HCT116 (cell line): ENCODE measurements at regions not wholly inside any gene's neighbourhood (a gene's known extent, or its start where the extent isn't known, plus 50 kb on each side); places are given as distances from the start of the nearest gene placed in this dataset.

Experiments used
- ATAC-seq: fragments of 200-7000 bp; cut with Tn5 transposase; 2 replicates; pipeline ENCODE4 v1.9.1; 2020; ENCODE audit warnings: mild to moderate bottlenecking, moderate library complexity
- BruUV-seq: library from RNA; stranded (reverse); fragments of 400-500 nt; replicated peaks from 2 replicates; lab custom pipeline; 2021; lab: Mats Ljungman, UMichigan
- CTCF ChIA-PET: fragments of 300-600 bp; sonication (Branson Sonifier 250); formaldehyde crosslinking; loops from one replicate; lab custom pipeline; 2021; ENCODE audit warnings: antibody characterized with exemption; lab: Charles Lee
- POLR2A ChIA-PET: fragments of 300-600, 350-600 bp; sonication (Branson Sonifier 250); formaldehyde crosslinking; loops from one replicate; lab custom pipeline; 2021; ENCODE audit warnings: antibody characterized with exemption; lab: Charles Lee
- RAD21 ChIA-PET, 2 experiments: fragments of 300-600 bp; sonication (Branson Sonifier 250); formaldehyde crosslinking; loops; one replicate each; lab custom pipeline; 2023; ENCODE audit warnings: low total read pairs in 2 of 2; ENCODE audit not compliant: uncharacterized antibody in 2 of 2, unreplicated experiment in 2 of 2, low non-redundant PET in 1 of 2; lab: Charles Lee
- DNase-seq: peaks from one replicate; pipeline ENCODE4 v3.0.0-alpha.2; 2010; ENCODE audit warnings: low read depth, low spot score
- H2AFZ ChIP-seq: fragments of 200-600 bp; shearing (Covaris generic), sonication (generic); 2 replicates; pipeline ENCODE4 v1.6.1; 2017; ENCODE audit warnings: low read depth, mixed run types, mixed read lengths, antibody characterized with exemption, low read length; ENCODE audit not compliant: poor library complexity, severe bottlenecking
- H3K27ac ChIP-seq: 2 replicates; pipeline ENCODE4 v1.5.1; 2012; ENCODE audit warnings: low read depth, low read length
- H3K27me3 ChIP-seq: fragments of 200-600 bp; sonication (generic); 2 replicates; pipeline ENCODE4 v1.6.1; 2016; ENCODE audit warnings: mixed run types, low read length, mixed read lengths; ENCODE audit not compliant: insufficient read depth
- H3K36me3 ChIP-seq, 2 experiments: fragments of 200-500 bp in 1 of 2; fragments of 200-600 bp in 1 of 2; sonication (Bioruptor generic) in 1 of 2; sonication (generic) in 1 of 2; 2 replicates each; pipeline versions ENCODE4 v1.5.1 to v1.6.1; 2014 to 2016; ENCODE audit warnings: low read length in 2 of 2, inconsistent platforms in 1 of 2, mixed read lengths in 1 of 2, mixed run types in 1 of 2; ENCODE audit not compliant: insufficient read depth in 2 of 2, control insufficient read depth in 1 of 2
- H3K4me1 ChIP-seq, 2 experiments: fragments of 200-600 bp in 1 of 2; sonication (generic) in 1 of 2; 2 replicates each; pipeline versions ENCODE4 v1.5.1 to v1.6.1; 2012 to 2017; ENCODE audit warnings: low read length in 2 of 2, inconsistent platforms in 1 of 2, mild to moderate bottlenecking in 1 of 2, mixed read lengths in 1 of 2, mixed run types in 1 of 2, moderate library complexity in 1 of 2; ENCODE audit not compliant: insufficient read depth in 2 of 2, control insufficient read depth in 1 of 2
- H3K4me2 ChIP-seq: fragments of 200-600 bp; sonication (generic); 2 replicates; pipeline ENCODE4 v1.6.1; 2017; ENCODE audit warnings: mixed run types, low read length, mixed read lengths
- H3K4me3 ChIP-seq, 2 experiments: fragments of 200-600 bp in 1 of 2; sonication (generic) in 1 of 2; replicated peaks in 1 of 2; 2 replicates each; pipeline ENCODE4 v1.5.1; 2011 to 2016; ENCODE audit warnings: low read length in 2 of 2, control low read depth in 1 of 2, low read depth in 1 of 2, mild to moderate bottlenecking in 1 of 2, mixed read lengths in 1 of 2, mixed run types in 1 of 2
- H3K79me2 ChIP-seq: fragments of 200-600 bp; sonication (generic); 2 replicates; pipeline ENCODE4 v1.6.1; 2017; ENCODE audit warnings: mild to moderate bottlenecking, mixed run types, low read length, moderate library complexity, mixed read lengths; ENCODE audit not compliant: insufficient read depth
- H3K9ac ChIP-seq: fragments of 200-600 bp; sonication (generic); 2 replicates; pipeline ENCODE4 v1.6.1; 2016; ENCODE audit warnings: low read length, mixed read lengths
- H3K9me2 ChIP-seq: fragments of 200-600 bp; sonication (generic), shearing (Covaris generic); 2 replicates; pipeline ENCODE4 v1.6.1; 2017; ENCODE audit warnings: mixed run types, mild to moderate bottlenecking, moderate library complexity; ENCODE audit not compliant: insufficient read depth
- H3K9me3 ChIP-seq, 2 experiments: fragments of 200-500 bp in 1 of 2; fragments of 200-600 bp in 1 of 2; sonication (Bioruptor generic) in 1 of 2; sonication (generic) in 1 of 2; 2 replicates each; pipeline ENCODE4 v1.6.1; 2014 to 2017; ENCODE audit warnings: low read length in 2 of 2, mixed read lengths in 2 of 2, inconsistent platforms in 1 of 2, low read depth in 1 of 2, mild to moderate bottlenecking in 1 of 2, mixed run types in 1 of 2, moderate library complexity in 1 of 2; ENCODE audit not compliant: control insufficient read depth in 1 of 2, insufficient read depth in 1 of 2
- H4K20me1 ChIP-seq: fragments of 200-600 bp; sonication (generic), shearing (Covaris generic); 2 replicates; pipeline ENCODE4 v1.6.1; 2017; ENCODE audit warnings: mixed run types, mild to moderate bottlenecking, moderate library complexity; ENCODE audit not compliant: insufficient read depth
- CBX3 ChIP-seq: IDR thresholded peaks from 2 replicates; pipeline ENCODE4 v1.6.1; 2012; ENCODE audit warnings: low read depth
- CEBPB ChIP-seq: IDR thresholded peaks from 2 replicates; pipeline ENCODE4 v1.6.1; 2012; ENCODE audit warnings: low read depth
- EGR1 ChIP-seq: IDR thresholded peaks from 2 replicates; pipeline ENCODE4 v1.6.1; 2012; ENCODE audit warnings: low read depth
- EZH2 ChIP-seq: fragments of 200-600 bp; sonication (generic); IDR thresholded peaks from 2 replicates; pipeline ENCODE4 v1.6.1; 2017; ENCODE audit warnings: antibody characterized with exemption, mixed run types
- FOSL1 ChIP-seq: IDR thresholded peaks from 2 replicates; pipeline ENCODE4 v1.6.1; 2012; ENCODE audit warnings: low read depth
- POLR2A ChIP-seq: IDR thresholded peaks from 2 replicates; pipeline ENCODE4 v1.7.0; 2011; ENCODE audit warnings: borderline replicate concordance; ENCODE audit not compliant: insufficient read depth, insufficient read length; ENCODE audit errors: extremely low read depth
- RAD21 ChIP-seq: IDR thresholded peaks from 2 replicates; pipeline ENCODE4 v1.6.1; 2012; ENCODE audit warnings: low read depth, mild to moderate bottlenecking
- REST ChIP-seq: IDR thresholded peaks from 2 replicates; pipeline ENCODE4 v1.6.1; 2012; ENCODE audit warnings: low read depth
- SIN3A ChIP-seq: IDR thresholded peaks from 2 replicates; pipeline ENCODE4 v1.6.1; 2012; ENCODE audit warnings: low read depth
- SP1 ChIP-seq: IDR thresholded peaks from 2 replicates; pipeline ENCODE4 v1.6.1; 2012; ENCODE audit warnings: low read depth
- SRF ChIP-seq: IDR thresholded peaks from 2 replicates; pipeline ENCODE4 v1.6.1; 2012; ENCODE audit warnings: low read depth
- TCF7L2 ChIP-seq: IDR thresholded peaks from 2 replicates; pipeline ENCODE4 v1.7.0; 2011; ENCODE audit warnings: borderline replicate concordance, inconsistent platforms; ENCODE audit not compliant: insufficient read depth, insufficient read length; ENCODE audit errors: extremely low read depth
- YY1 ChIP-seq: IDR thresholded peaks from 2 replicates; pipeline ENCODE4 v1.6.1; 2011; ENCODE audit warnings: low read length, low read depth, moderate library complexity, mild to moderate bottlenecking; ENCODE audit not compliant: insufficient replicate concordance; ENCODE audit errors: extremely low read depth
- ZFX ChIP-seq: fragments of 450-650 bp; IDR thresholded peaks from 2 replicates; pipeline ENCODE4 v1.6.1; 2017
- ZNF274 ChIP-seq: fragments of 200-500 bp; sonication (Bioruptor generic); IDR thresholded peaks from 2 replicates; pipeline ENCODE4 v1.6.1; 2014; ENCODE audit warnings: mild to moderate bottlenecking, low read depth, low read length, inconsistent platforms
- intact Hi-C: fragments of 100-400 bp; cut with micrococcal nuclease; formaldehyde crosslinking; loops from 2 replicates; pipeline ENCODE4 v1.10.0; 2022
- TF ChIP-seq, protein P1 (sequence below), 3 experiments: fragments of 200-600 bp in 1 of 3; sonication (generic) in 1 of 3; IDR thresholded peaks in 2 of 3; conservative IDR thresholded peaks in 1 of 3; 2 replicates each; pipeline ENCODE4 v1.5.1; 2012 to 2017; ENCODE audit warnings: low read depth in 2 of 3, low read length in 2 of 3, antibody characterized with exemption in 1 of 3, borderline replicate concordance in 1 of 3, control low read depth in 1 of 3, mild to moderate bottlenecking in 1 of 3, mixed read lengths in 1 of 3, mixed run types in 1 of 3, moderate library complexity in 1 of 3; ENCODE audit not compliant: insufficient read depth in 1 of 3
- TF ChIP-seq, protein P2 (sequence below): IDR thresholded peaks from 2 replicates; pipeline ENCODE4 v1.6.1; 2011; ENCODE audit warnings: mild to moderate bottlenecking, low read length, moderate library complexity; ENCODE audit not compliant: insufficient replicate concordance; ENCODE audit errors: extremely low read depth

DNA sequence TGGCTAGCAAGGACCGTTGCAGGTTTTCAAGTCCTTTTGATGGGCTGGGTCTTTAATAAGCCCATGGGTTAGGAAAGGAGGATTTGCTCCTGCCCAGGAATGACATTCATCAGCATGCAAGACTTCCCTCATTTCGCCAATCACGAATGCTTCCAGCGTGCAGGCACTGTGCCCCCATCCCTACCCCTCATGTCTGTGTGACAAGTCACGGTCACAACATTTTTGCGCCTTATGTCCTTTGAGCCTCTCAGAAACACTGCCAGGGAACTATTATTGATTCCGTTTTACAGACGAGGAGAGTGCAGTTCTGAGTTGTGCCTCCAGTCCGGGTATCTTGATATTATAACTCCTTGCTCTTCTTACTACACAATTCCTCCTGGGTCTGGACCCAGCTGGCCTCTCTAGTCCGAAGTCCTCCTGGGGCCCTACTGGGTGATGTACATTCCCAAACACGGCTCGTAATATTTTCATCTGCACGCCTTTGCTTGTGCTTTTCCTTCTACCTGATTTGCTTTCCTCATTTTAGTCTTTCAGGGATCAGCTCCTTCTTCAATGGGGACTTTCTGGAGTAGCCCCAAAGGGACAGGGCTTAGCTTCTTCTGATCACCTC lies 101.8 kb upstream of the MYCN start:
- H2AFZ ChIP-seq: no peak overlapping the region
- no peak for DNase-seq
- H3K9me2 ChIP-seq: no peaks in the 10 kb centered on the region
- RAD21 ChIA-PET: no interaction called here
- no TSS peak for BruUV-seq
- H3K9me3 ChIP-seq: no peaks in the 10 kb centered on the region
- TF ChIP-seq CBX3 (no peak), EZH2 (no peak), CEBPB (no peak), RAD21 (no peak), ZFX (no peak), SP1 (no peak), SRF (no peak), TCF7L2 (no peak), POLR2A (no peak), YY1 (no peak), ZNF274 (no peak), EGR1 (no peak), REST (no peak), FOSL1 (no peak), SIN3A (no peak)
- TF ChIP-seq, protein P1, sequence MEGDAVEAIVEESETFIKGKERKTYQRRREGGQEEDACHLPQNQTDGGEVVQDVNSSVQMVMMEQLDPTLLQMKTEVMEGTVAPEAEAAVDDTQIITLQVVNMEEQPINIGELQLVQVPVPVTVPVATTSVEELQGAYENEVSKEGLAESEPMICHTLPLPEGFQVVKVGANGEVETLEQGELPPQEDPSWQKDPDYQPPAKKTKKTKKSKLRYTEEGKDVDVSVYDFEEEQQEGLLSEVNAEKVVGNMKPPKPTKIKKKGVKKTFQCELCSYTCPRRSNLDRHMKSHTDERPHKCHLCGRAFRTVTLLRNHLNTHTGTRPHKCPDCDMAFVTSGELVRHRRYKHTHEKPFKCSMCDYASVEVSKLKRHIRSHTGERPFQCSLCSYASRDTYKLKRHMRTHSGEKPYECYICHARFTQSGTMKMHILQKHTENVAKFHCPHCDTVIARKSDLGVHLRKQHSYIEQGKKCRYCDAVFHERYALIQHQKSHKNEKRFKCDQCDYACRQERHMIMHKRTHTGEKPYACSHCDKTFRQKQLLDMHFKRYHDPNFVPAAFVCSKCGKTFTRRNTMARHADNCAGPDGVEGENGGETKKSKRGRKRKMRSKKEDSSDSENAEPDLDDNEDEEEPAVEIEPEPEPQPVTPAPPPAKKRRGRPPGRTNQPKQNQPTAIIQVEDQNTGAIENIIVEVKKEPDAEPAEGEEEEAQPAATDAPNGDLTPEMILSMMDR (IDR thresholded peaks at IDR 0.05 in 2 of 3, conservative IDR thresholded peaks at IDR 0.05 in 1 of 3; ENCODE audit: borderline replicate concordance in 1 of 3, insufficient read depth in 1 of 3, low read depth in 2 of 3, low read length in 2 of 3): no peak
- TF ChIP-seq, protein P2, sequence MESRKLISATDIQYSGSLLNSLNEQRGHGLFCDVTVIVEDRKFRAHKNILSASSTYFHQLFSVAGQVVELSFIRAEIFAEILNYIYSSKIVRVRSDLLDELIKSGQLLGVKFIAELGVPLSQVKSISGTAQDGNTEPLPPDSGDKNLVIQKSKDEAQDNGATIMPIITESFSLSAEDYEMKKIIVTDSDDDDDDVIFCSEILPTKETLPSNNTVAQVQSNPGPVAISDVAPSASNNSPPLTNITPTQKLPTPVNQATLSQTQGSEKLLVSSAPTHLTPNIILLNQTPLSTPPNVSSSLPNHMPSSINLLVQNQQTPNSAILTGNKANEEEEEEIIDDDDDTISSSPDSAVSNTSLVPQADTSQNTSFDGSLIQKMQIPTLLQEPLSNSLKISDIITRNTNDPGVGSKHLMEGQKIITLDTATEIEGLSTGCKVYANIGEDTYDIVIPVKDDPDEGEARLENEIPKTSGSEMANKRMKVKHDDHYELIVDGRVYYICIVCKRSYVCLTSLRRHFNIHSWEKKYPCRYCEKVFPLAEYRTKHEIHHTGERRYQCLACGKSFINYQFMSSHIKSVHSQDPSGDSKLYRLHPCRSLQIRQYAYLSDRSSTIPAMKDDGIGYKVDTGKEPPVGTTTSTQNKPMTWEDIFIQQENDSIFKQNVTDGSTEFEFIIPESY: no peak
- TF ChIP-seq, all 23 proteins: peak for 0
- intact Hi-C loops: no loop called here
- no peak for ATAC-seq
- Histone ChIP-seq H3K4me3 (no peak overlapping the region), H3K79me2 (no peaks in the 10 kb centered on the region), H3K27me3 (no peaks in the 10 kb centered on the region), H3K27ac (no peak overlapping the region), H4K20me1 (no peaks in the 10 kb centered on the region), H3K9ac (no peak overlapping the region), H3K4me1 (peaks cover 0 to 5% of the 10 kb centered on the region in 2 experiments; a peak in 1 of 4 replicates), H3K4me2 (no peak overlapping the region), H3K36me3 (no peaks in the 10 kb centered on the region)
- ChIA-PET CTCF (no interaction called here), POLR2A (no interaction called here)
